ENCODE measurements at regions not wholly inside any gene's neighbourhood (a gene's known extent, or its start where the extent isn't known, plus 50 kb on each side); places are given as distances from the start of the nearest gene placed in this dataset.
"Not testable (repeated sequence)": the region's sequence is repeated elsewhere in the genome, so short reads cannot be mapped to it uniquely, and the experiment has no call there.

- peaks cover 11% of the 10 kb centered on the region for H3K27me3 Mint-ChIP-seq (ENCODE audit: low read depth)
- no peak overlapping the region for H3K4me3 Mint-ChIP-seq
- H3K9me3 Mint-ChIP-seq = peaks cover 6% of the 10 kb centered on the region
- no peaks in the 10 kb centered on the region for H3K36me3 Mint-ChIP-seq (ENCODE audit: low read depth)
- no peaks in the 10 kb centered on the region for H3K4me1 Mint-ChIP-seq
- no peak overlapping the region for H3K27ac Mint-ChIP-seq
- TF ChIP-seq, protein P1, sequence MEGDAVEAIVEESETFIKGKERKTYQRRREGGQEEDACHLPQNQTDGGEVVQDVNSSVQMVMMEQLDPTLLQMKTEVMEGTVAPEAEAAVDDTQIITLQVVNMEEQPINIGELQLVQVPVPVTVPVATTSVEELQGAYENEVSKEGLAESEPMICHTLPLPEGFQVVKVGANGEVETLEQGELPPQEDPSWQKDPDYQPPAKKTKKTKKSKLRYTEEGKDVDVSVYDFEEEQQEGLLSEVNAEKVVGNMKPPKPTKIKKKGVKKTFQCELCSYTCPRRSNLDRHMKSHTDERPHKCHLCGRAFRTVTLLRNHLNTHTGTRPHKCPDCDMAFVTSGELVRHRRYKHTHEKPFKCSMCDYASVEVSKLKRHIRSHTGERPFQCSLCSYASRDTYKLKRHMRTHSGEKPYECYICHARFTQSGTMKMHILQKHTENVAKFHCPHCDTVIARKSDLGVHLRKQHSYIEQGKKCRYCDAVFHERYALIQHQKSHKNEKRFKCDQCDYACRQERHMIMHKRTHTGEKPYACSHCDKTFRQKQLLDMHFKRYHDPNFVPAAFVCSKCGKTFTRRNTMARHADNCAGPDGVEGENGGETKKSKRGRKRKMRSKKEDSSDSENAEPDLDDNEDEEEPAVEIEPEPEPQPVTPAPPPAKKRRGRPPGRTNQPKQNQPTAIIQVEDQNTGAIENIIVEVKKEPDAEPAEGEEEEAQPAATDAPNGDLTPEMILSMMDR (IDR thresholded peaks at IDR 0.05; ENCODE audit: unreplicated experiment in 3 of 3) = no peak
Observed at GRCh38 chr6:134614606-134615485, 296.9 kb upstream of the SGK1 start.

DNA sequence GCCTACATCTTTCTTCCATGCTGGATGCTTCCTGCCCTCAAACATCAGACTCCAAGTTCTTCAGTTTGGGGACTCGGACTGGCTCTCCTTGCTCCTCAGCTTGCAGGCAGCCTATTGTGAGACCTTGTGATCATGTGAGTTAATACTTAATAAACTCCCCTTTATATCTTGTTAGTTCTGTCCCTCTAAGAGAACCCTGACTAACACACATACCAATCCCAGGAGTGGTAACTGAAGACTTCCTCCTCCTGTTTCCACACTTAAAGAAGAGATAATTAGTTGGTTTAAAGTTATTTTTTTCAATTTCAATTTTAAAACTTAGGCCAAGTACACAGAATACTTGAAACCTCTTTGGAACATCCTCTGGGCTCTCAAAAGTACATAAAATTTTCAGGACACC lies 294.2 kb upstream of the SGK1 start:
- H3K27me3 Mint-ChIP-seq (ENCODE audit: low read depth); H3K9me3 Mint-ChIP-seq; H3K4me1 Mint-ChIP-seq; H3K4me3 Mint-ChIP-seq; H3K27ac Mint-ChIP-seq; H3K36me3 Mint-ChIP-seq (ENCODE audit: low read depth): not testable (repeated sequence)

DNA sequence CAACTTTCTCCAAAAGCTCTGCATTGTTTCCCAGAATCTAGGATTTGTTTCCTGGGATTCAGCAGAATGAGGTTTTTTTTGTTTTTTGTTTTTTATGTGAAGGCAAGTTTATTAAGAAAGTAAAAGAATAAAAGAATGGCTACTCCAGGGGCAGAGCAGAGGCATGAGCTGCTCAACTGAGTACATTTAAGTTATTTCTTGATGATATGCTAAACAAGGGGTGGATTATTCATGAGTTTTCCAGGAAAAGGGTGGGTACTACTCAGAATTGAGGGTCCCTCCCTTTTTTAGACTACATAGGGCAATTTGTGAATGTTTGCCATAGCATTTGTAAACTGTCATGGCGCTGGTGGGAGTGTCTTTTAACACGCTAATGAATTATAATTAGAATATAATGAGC lies 292.5 kb upstream of the SGK1 start:
- TF ChIP-seq, protein P1 (IDR thresholded peaks at IDR 0.05; ENCODE audit: unreplicated experiment in 3 of 3) = no peak
- Mint-ChIP-seq H3K4me1 (no peaks in the 10 kb centered on the region), H3K9me3 (no peaks in the 10 kb centered on the region), H3K36me3 (ENCODE audit: low read depth) (no peaks in the 10 kb centered on the region), H3K27ac (no peak overlapping the region), H3K4me3 (no peak overlapping the region), H3K27me3 (ENCODE audit: low read depth) (peaks cover 4% of the 10 kb centered on the region)

- H3K4me3 Mint-ChIP-seq = no peak overlapping the region
- H3K4me1 Mint-ChIP-seq = no peaks in the 10 kb centered on the region
- no peaks in the 10 kb centered on the region for H3K36me3 Mint-ChIP-seq (ENCODE audit: low read depth)
- TF ChIP-seq, protein P1 (IDR thresholded peaks at IDR 0.05; ENCODE audit: unreplicated experiment in 3 of 3) = no peak
- peaks cover 4% of the 10 kb centered on the region for H3K9me3 Mint-ChIP-seq
- peaks cover 4% of the 10 kb centered on the region for H3K27me3 Mint-ChIP-seq (ENCODE audit: low read depth)
- no peak overlapping the region for H3K27ac Mint-ChIP-seq
Observed at GRCh38 chr6:134609716-134610261, 291.9 kb upstream of the SGK1 start.

DNA sequence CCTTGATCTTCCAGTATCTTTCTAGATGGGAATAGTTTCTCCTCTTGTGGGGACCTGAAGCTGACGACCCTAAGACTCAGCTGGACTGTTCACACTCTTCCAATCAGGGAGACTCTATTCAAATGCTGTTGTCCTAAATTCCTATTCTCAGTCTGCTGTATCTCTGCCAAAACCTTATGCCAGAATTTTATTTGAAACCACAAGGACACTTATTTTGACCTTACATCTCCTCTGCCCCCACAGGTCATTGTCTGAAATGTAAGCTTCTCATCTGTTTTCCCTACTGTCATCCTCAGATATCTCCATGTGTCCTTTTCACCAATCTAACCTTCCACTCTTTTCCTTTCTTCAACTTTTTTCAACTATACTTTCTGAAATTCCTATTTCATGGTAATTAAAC lies 289.5 kb upstream of the SGK1 start:
- Mint-ChIP-seq H3K27ac (no peak overlapping the region), H3K36me3 (ENCODE audit: low read depth) (no peaks in the 10 kb centered on the region), H3K4me1 (no peaks in the 10 kb centered on the region), H3K9me3 (peaks cover 4% of the 10 kb centered on the region), H3K4me3 (no peak overlapping the region), H3K27me3 (ENCODE audit: low read depth) (peaks cover 6% of the 10 kb centered on the region)
- TF ChIP-seq, protein P1 (IDR thresholded peaks at IDR 0.05; ENCODE audit: unreplicated experiment in 3 of 3) = no peak

GRCh38 chr6:134605034-134605433 lies 287.1 kb upstream of the SGK1 start:
- peaks cover 6% of the 10 kb centered on the region for H3K27me3 Mint-ChIP-seq (ENCODE audit: low read depth)
- TF ChIP-seq, protein P1 (IDR thresholded peaks at IDR 0.05; ENCODE audit: unreplicated experiment in 3 of 3) = no peak
- no peaks in the 10 kb centered on the region for H3K4me1 Mint-ChIP-seq
- H3K36me3 Mint-ChIP-seq (ENCODE audit: low read depth) = no peaks in the 10 kb centered on the region
- H3K27ac Mint-ChIP-seq = no peak overlapping the region
- H3K4me3 Mint-ChIP-seq = no peak overlapping the region
- peaks cover 23% of the 10 kb centered on the region for H3K9me3 Mint-ChIP-seq
